B cell (primary cell): ENCODE measurements at regions not wholly inside any gene's neighbourhood (a gene's known extent, or its start where the extent isn't known, plus 50 kb on each side); places are given as distances from the start of the nearest gene placed in this dataset.

Experiments
- ATAC-seq: fragments of 200-7000 bp; cut with Tn5 transposase; one replicate; pipeline ENCODE4 v1.10.0; 2021; ENCODE audit warnings: low read depth, mild to moderate bottlenecking, moderate number of reproducible peaks, moderate library complexity
- CTCF ChIA-PET: fragments of 350-600 bp; sonication (Branson Sonifier 250); formaldehyde crosslinking; loops from one replicate; lab custom pipeline; 2021; ENCODE audit warnings: antibody characterized with exemption, inconsistent platforms; lab: Charles Lee
- POLR2A ChIA-PET: fragments of 350-600 bp; sonication (Branson Sonifier 250); formaldehyde crosslinking; loops from one replicate; lab custom pipeline; 2021; ENCODE audit warnings: antibody characterized with exemption; lab: Charles Lee
- DNase-seq: peaks from one replicate; pipeline ENCODE4 v3.0.0; 2013
- H2AFZ ChIP-seq: 2 replicates; pipeline ENCODE4 v1.6.1; 2012; ENCODE audit warnings: mild to moderate bottlenecking, low read depth, low read length; ENCODE audit not compliant: insufficient read depth, poor library complexity, severe bottlenecking
- H3K27ac ChIP-seq, 2 donors: 1 replicate in 1 of 2; 2 replicates in 1 of 2; pipeline ENCODE4 v1.5.1; 2012 to 2013; ENCODE audit warnings: low read length in 2 of 2, mild to moderate bottlenecking in 2 of 2, moderate library complexity in 1 of 2
- H3K27me3 ChIP-seq, 4 experiments: fragments of 200-600 bp in 1 of 4; sonication (generic) in 1 of 4; replicated peaks in 1 of 4; 1 replicate in 2 of 4; 2 replicates in 2 of 4; pipeline versions ENCODE4 v1.6.1 to v1.7.0; 2013 to 2016; ENCODE audit warnings: low read length in 3 of 4, mild to moderate bottlenecking in 2 of 4, mixed read lengths in 1 of 4, moderate library complexity in 1 of 4; ENCODE audit not compliant: insufficient read depth in 4 of 4, control insufficient read depth in 3 of 4; ENCODE audit errors: control extremely low read depth in 1 of 4
- H3K36me3 ChIP-seq, 2 experiments: replicated peaks in 1 of 2; 1 replicate in 1 of 2; 2 replicates in 1 of 2; pipeline versions ENCODE4 v1.6.1 to v1.7.1; 2013; ENCODE audit warnings: low read length in 1 of 2; ENCODE audit not compliant: insufficient read depth in 2 of 2, control insufficient read depth in 1 of 2; ENCODE audit errors: control extremely low read depth in 1 of 2, extremely low read depth in 1 of 2
- H3K4me1 ChIP-seq, 2 donors: fragments of 200-600 bp in 1 of 2; sonication (generic) in 1 of 2; 1 replicate in 1 of 2; 2 replicates in 1 of 2; pipeline versions ENCODE4 v1.5.1 to v1.6.1; 2013 to 2017; ENCODE audit warnings: low read length in 2 of 2; ENCODE audit not compliant: control insufficient read depth in 2 of 2, insufficient read depth in 2 of 2
- H3K4me2 ChIP-seq: replicated peaks from 2 replicates; pipeline ENCODE3; 2012; ENCODE audit warnings: mild to moderate bottlenecking, low read depth, low read length; ENCODE audit not compliant: poor library complexity, severe bottlenecking
- H3K4me3 ChIP-seq, 5 experiments: fragments of 200-600 bp in 1 of 5; sonication (generic) in 1 of 5; 1 replicate in 3 of 5; 2 replicates in 2 of 5; pipeline versions ENCODE4 v1.5.1 to v1.7.0; 2011 to 2016; ENCODE audit warnings: low read length in 4 of 5, mild to moderate bottlenecking in 4 of 5, low read depth in 2 of 5, control low read depth in 1 of 5, moderate library complexity in 1 of 5; ENCODE audit not compliant: insufficient read depth in 1 of 5; ENCODE audit errors: control extremely low read depth in 1 of 5, extremely low read depth in 1 of 5
- H3K79me2 ChIP-seq: fragments of 200-600 bp; sonication (generic); one replicate; pipeline ENCODE4 v1.6.0; 2016; ENCODE audit warnings: low read length; ENCODE audit not compliant: control insufficient read depth, insufficient read depth
- H3K9ac ChIP-seq: fragments of 200-600 bp; sonication (generic); 2 replicates; pipeline ENCODE4 v1.6.1; 2017; ENCODE audit warnings: mild to moderate bottlenecking, low read length, moderate library complexity
- H3K9me3 ChIP-seq, 3 donors: one replicate each; pipeline versions ENCODE4 v1.6.1 to v1.7.1; 2013; ENCODE audit warnings: low read length in 2 of 3; ENCODE audit not compliant: control insufficient read depth in 2 of 3, insufficient read depth in 1 of 3; ENCODE audit errors: control extremely low read depth in 1 of 3
- H4K20me1 ChIP-seq: 2 replicates; pipeline ENCODE4 v1.6.0; 2012; ENCODE audit warnings: mild to moderate bottlenecking, low read length; ENCODE audit not compliant: insufficient read depth, control insufficient read depth, poor library complexity, severe bottlenecking
- H3K27ac Mint-ChIP-seq: one replicate; pipeline ENCODE4 v1.8.0; 2021; ENCODE audit warnings: mixed read lengths
- H3K27me3 Mint-ChIP-seq: one replicate; pipeline ENCODE4 v1.8.0; 2021; ENCODE audit warnings: mixed read lengths
- H3K4me1 Mint-ChIP-seq: one replicate; pipeline ENCODE4 v1.8.0; 2021; ENCODE audit warnings: mixed read lengths
- H3K4me3 Mint-ChIP-seq: one replicate; pipeline ENCODE4 v1.8.0; 2021; ENCODE audit warnings: mixed read lengths
- H3K9me3 Mint-ChIP-seq: one replicate; pipeline ENCODE4 v1.8.0; 2022; ENCODE audit warnings: mixed read lengths; ENCODE audit not compliant: insufficient read depth
- CTCF ChIP-seq: fragments of 200-600 bp; IDR thresholded peaks from one replicate; pipeline ENCODE4 v1.8.0; 2022; ENCODE audit warnings: antibody characterized with exemption, mild to moderate bottlenecking
- EZH2 ChIP-seq: IDR thresholded peaks from 2 replicates; pipeline ENCODE4 v1.6.1; 2012; ENCODE audit warnings: borderline replicate concordance, low read depth, mild to moderate bottlenecking, moderate library complexity, low read length; ENCODE audit not compliant: insufficient read depth, poor library complexity, severe bottlenecking
- WGBS: methylation state at CpG from one replicate; pipeline ENCODE4 v1.1.5; 2013; ENCODE audit warnings: missing lambda C conversion rate; ENCODE audit not compliant: insufficient coverage; 5-methylcytosine and 5-hydroxymethylcytosine counted together
- intact Hi-C: fragments of 100-400 bp; cut with micrococcal nuclease; formaldehyde crosslinking; loops from one replicate; pipeline ENCODE4 v1.10.0; 2022

- intact Hi-C loops, result no loop called here
- ChIA-PET CTCF (no interaction called here), POLR2A (no interaction called here)
- Mint-ChIP-seq H3K27ac (no peak overlapping the region), H3K9me3 (no peaks in the 10 kb centered on the region), H3K4me3 (no peak overlapping the region), H3K27me3 (no peaks in the 10 kb centered on the region), H3K4me1 (no peaks in the 10 kb centered on the region)
- no peak overlapping the region for H2AFZ ChIP-seq
- no peak overlapping the region for H3K4me2 ChIP-seq
- DNase-seq (no peak), ATAC-seq (no peak)
- H3K9me3 ChIP-seq, result no peaks in the 10 kb centered on the region
- WGBS, result 71% methylated on average over 5 of the region's 8 CpGs
- H4K20me1 ChIP-seq, result no peaks in the 10 kb centered on the region
- H3K79me2 ChIP-seq, result no peaks in the 10 kb centered on the region
- no peaks in the 10 kb centered on the region for H3K36me3 ChIP-seq
- H3K9ac ChIP-seq, result no peak overlapping the region
- no peak overlapping the region for H3K27ac ChIP-seq
- H3K4me1 ChIP-seq, result no peaks in the 10 kb centered on the region
- H3K4me3 ChIP-seq, result no peak overlapping the region
- no peak for TF ChIP-seq EZH2
- no peaks in the 10 kb centered on the region for H3K27me3 ChIP-seq
These were observed 126.8 kb upstream of the PSMD7 start for GRCh38 chr16:74169687-74170376.

GRCh38 chr16:74169066-74169465 lies 127.5 kb upstream of the PSMD7 start:
- Histone ChIP-seq H3K9me3 (no peaks in the 10 kb centered on the region), H3K9ac (no peak overlapping the region), H4K20me1 (no peaks in the 10 kb centered on the region), H3K79me2 (no peaks in the 10 kb centered on the region), H3K4me1 (no peaks in the 10 kb centered on the region), H3K4me2 (no peak overlapping the region), H3K27me3 (no peaks in the 10 kb centered on the region), H3K36me3 (no peaks in the 10 kb centered on the region), H3K27ac (no peak overlapping the region), H3K4me3 (no peak overlapping the region), H2AFZ (no peak overlapping the region)
- whole genome bisulfite sequencing, result no CpG with 5 or more reads among the region's 3 CpGs
- no peak for TF ChIP-seq CTCF
- TF ChIP-seq EZH2, result no peak
- ChIA-PET CTCF (no interaction called here), POLR2A (no interaction called here)
- DNase-seq (no peak), ATAC-seq (no peak)
- H3K27me3 Mint-ChIP-seq, result no peaks in the 10 kb centered on the region
- no peak overlapping the region for H3K27ac Mint-ChIP-seq
- no peaks in the 10 kb centered on the region for H3K9me3 Mint-ChIP-seq
- intact Hi-C loops, result no loop called here
- H3K4me3 Mint-ChIP-seq, result no peak overlapping the region
- no peaks in the 10 kb centered on the region for H3K4me1 Mint-ChIP-seq
